Endothelial cell of umbilical vein (primary cell): ENCODE measurements at regions not wholly inside any gene's neighbourhood (a gene's known extent, or its start where the extent isn't known, plus 50 kb on each side); places are given as distances from the start of the nearest gene placed in this dataset.

ENCODE experiments used
- BruUV-seq: library from RNA; stranded (reverse); fragments of 400-500 nt; replicated peaks from 2 replicates; lab custom pipeline; 2021; lab: Mats Ljungman, UMichigan
- CTCF ChIA-PET: fragments of 300-600, 350-600 bp; sonication (Branson Sonifier 250); formaldehyde crosslinking; loops from one replicate; lab custom pipeline; 2021; ENCODE audit warnings: antibody characterized with exemption, inconsistent platforms; lab: Charles Lee
- POLR2A ChIA-PET: fragments of 300-600, 350-600 bp; sonication (Branson Sonifier 250); formaldehyde crosslinking; loops from one replicate; lab custom pipeline; 2021; ENCODE audit warnings: antibody characterized with exemption, inconsistent platforms; lab: Charles Lee
- DNase-seq: peaks from one replicate; pipeline ENCODE4 v3.0.0-alpha.2; 2011; ENCODE audit warnings: low read depth, low spot score
- FAIRE-seq: peaks from 2 replicates; lab custom pipeline; 2011; peaks lifted over from hg19 to GRCh38; lab: Jason Lieb, UNC
- H2AFZ ChIP-seq: 2 replicates; pipeline ENCODE4 v1.6.0; 2012; ENCODE audit warnings: low read depth, low read length, control low read depth, inconsistent platforms
- H3K27ac ChIP-seq: 2 replicates; pipeline ENCODE4 v1.5.1; 2011; ENCODE audit warnings: low read depth, mild to moderate bottlenecking, control low read depth, low read length, moderate library complexity; ENCODE audit not compliant: insufficient read depth
- H3K27me3 ChIP-seq, 2 experiments: 2 replicates each; pipeline versions ENCODE4 v1.6.0 to v1.6.1; 2011; ENCODE audit warnings: low read length in 2 of 2, mixed read lengths in 1 of 2; ENCODE audit not compliant: control insufficient read depth in 2 of 2, insufficient read depth in 2 of 2
- H3K36me3 ChIP-seq, 2 experiments: 2 replicates in 1 of 2; 3 replicates in 1 of 2; pipeline ENCODE4 v1.5.1; 2011; ENCODE audit warnings: low read length in 2 of 2, mild to moderate bottlenecking in 1 of 2, moderate library complexity in 1 of 2; ENCODE audit not compliant: control insufficient read depth in 2 of 2, insufficient read depth in 2 of 2; ENCODE audit errors: extremely low read depth in 1 of 2
- H3K4me1 ChIP-seq: 3 replicates; pipeline ENCODE4 v1.5.1; 2011; ENCODE audit warnings: mild to moderate bottlenecking, low read length; ENCODE audit not compliant: control insufficient read depth, insufficient read depth; ENCODE audit errors: extremely low read depth
- H3K4me2 ChIP-seq: 2 replicates; pipeline ENCODE4 v1.6.1; 2011; ENCODE audit warnings: low read length, control low read depth, mixed read lengths; ENCODE audit not compliant: insufficient read depth
- H3K4me3 ChIP-seq, 3 experiments: fragments of 200-600 bp in 1 of 3; sonication (generic), shearing (Covaris generic) in 1 of 3; replicated peaks in 1 of 3; 2 replicates each; pipeline ENCODE4 v1.5.1; 2011 to 2016; ENCODE audit warnings: control low read depth in 3 of 3, low read length in 3 of 3, mild to moderate bottlenecking in 2 of 3, inconsistent platforms in 1 of 3, low read depth in 1 of 3, moderate library complexity in 1 of 3; ENCODE audit not compliant: insufficient read depth in 1 of 3
- H3K79me2 ChIP-seq: 2 replicates; pipeline ENCODE4 v1.6.0; 2012; ENCODE audit warnings: low read length, inconsistent platforms; ENCODE audit not compliant: control insufficient read depth, insufficient read depth
- H3K9ac ChIP-seq: replicated peaks from 2 replicates; pipeline ENCODE3; 2011; ENCODE audit warnings: low read length, control low read depth; ENCODE audit not compliant: insufficient read depth; ENCODE audit errors: extremely low read depth
- H3K9me1 ChIP-seq: replicated peaks from 3 replicates; pipeline ENCODE4 v1.6.0; 2011; ENCODE audit warnings: mild to moderate bottlenecking, low read length; ENCODE audit not compliant: control insufficient read depth, insufficient read depth; ENCODE audit errors: extremely low read depth
- H3K9me3 ChIP-seq: replicated peaks from 2 replicates; pipeline ENCODE4 v1.5.1; 2012; ENCODE audit warnings: low read length, inconsistent platforms; ENCODE audit not compliant: control insufficient read depth, insufficient read depth
- H4K20me1 ChIP-seq: replicated peaks from 2 replicates; pipeline ENCODE3; 2011; ENCODE audit warnings: mild to moderate bottlenecking, low read length; ENCODE audit not compliant: control insufficient read depth, insufficient read depth; ENCODE audit errors: extremely low read depth
- CTCF ChIP-seq, 2 donors: IDR thresholded peaks; 1 replicate in 1 of 2; 2 replicates in 1 of 2; pipeline ENCODE4 v1.5.1; 2011; ENCODE audit warnings: low read length in 2 of 2, mild to moderate bottlenecking in 2 of 2, moderate library complexity in 2 of 2, control low read depth in 1 of 2, inconsistent platforms in 1 of 2, low read depth in 1 of 2; ENCODE audit not compliant: insufficient read depth in 1 of 2; ENCODE audit errors: extremely low read depth in 1 of 2
- EZH2 ChIP-seq: IDR thresholded peaks from 2 replicates; pipeline ENCODE4 v1.6.1; 2012; ENCODE audit warnings: borderline replicate concordance, low read depth, mild to moderate bottlenecking, moderate library complexity, low read length, inconsistent platforms; ENCODE audit not compliant: severe bottlenecking
- FOS ChIP-seq: IDR thresholded peaks from 2 replicates; pipeline ENCODE4 v1.6.1; 2011; ENCODE audit warnings: mild to moderate bottlenecking, low read length, moderate library complexity, borderline replicate concordance; ENCODE audit not compliant: insufficient read depth
- GATA2 ChIP-seq: IDR thresholded peaks from 2 replicates; pipeline ENCODE4 v1.7.0; 2011; ENCODE audit warnings: low read depth, mild to moderate bottlenecking, moderate library complexity, mixed read lengths, low read length; ENCODE audit not compliant: insufficient read length, insufficient read depth
- JUN ChIP-seq: IDR thresholded peaks from 2 replicates; pipeline ENCODE4 v1.6.1; 2011; ENCODE audit warnings: borderline replicate concordance, low read depth; ENCODE audit not compliant: insufficient read length, insufficient read depth
- MYC ChIP-seq: IDR thresholded peaks from one replicate; pipeline ENCODE4 v1.6.1; 2011; ENCODE audit warnings: mild to moderate bottlenecking, low read depth, low read length
- POLR2A ChIP-seq: IDR thresholded peaks from 2 replicates; pipeline ENCODE4 v1.6.1; 2012; ENCODE audit warnings: low read depth, mild to moderate bottlenecking, control low read depth, low read length
- POLR2AphosphoS5 ChIP-seq: IDR thresholded peaks from 2 replicates; pipeline ENCODE4 v1.6.1; 2012; ENCODE audit warnings: low read depth, mild to moderate bottlenecking, control low read depth, low read length, moderate library complexity; ENCODE audit not compliant: insufficient read depth
- dilution Hi-C: fragments of 300-500 bp; cut with MboI; formaldehyde crosslinking; loops from one replicate; pipeline ENCODE4 v1.15.0; 2019; ENCODE audit warnings: low sequenced_read_pairs; ENCODE audit not compliant: extremely low pct_ligation_motif_present
- intact Hi-C: fragments of 100-400 bp; cut with micrococcal nuclease; formaldehyde crosslinking; loops from one replicate; pipeline ENCODE4 v1.10.0; 2022
- TF ChIP-seq, protein P1 (sequence below): IDR thresholded peaks from 2 replicates; pipeline ENCODE4 v1.6.1; 2011; ENCODE audit not compliant: insufficient read depth, insufficient read length

DNA sequence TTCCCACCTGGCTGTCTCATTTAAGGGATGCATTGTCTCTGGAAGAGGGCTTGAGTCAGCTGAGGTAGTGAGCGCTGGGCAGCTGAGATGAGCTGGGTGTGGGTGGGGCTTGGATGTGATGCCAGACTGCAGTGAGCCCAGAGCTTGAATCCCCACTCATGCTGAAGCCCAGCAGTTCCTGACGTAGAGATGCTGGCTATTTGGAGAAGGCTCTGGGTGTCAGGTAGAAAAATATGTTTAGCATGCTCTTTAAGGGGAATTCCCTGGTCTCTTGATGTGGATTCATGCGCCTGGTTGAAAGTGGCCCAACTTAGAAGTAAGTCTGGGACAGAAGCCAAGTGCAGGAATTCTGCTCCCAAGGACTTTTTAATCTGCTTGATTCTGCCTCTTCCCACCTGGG is 241.5 kb upstream of the IGFBP3 start:
- ChIA-PET CTCF (no interaction called here), POLR2A (no interaction called here)
- no TSS peak for BruUV-seq
- Histone ChIP-seq H3K4me2 (no peak overlapping the region), H4K20me1 (no peaks in the 10 kb centered on the region), H3K9me1 (no peaks in the 10 kb centered on the region), H3K4me3 (no peak overlapping the region), H3K79me2 (no peaks in the 10 kb centered on the region), H2AFZ (no peak overlapping the region), H3K9ac (no peak overlapping the region), H3K27ac (no peak overlapping the region), H3K9me3 (no peaks in the 10 kb centered on the region), H3K27me3 (no peaks in the 10 kb centered on the region), H3K36me3 (no peaks in the 10 kb centered on the region), H3K4me1 (no peaks in the 10 kb centered on the region)
- intact Hi-C loops = no loop called here
- FAIRE-seq (no peak), DNase-seq (no peak)
- dilution Hi-C loops = no loop called here
- no peak for TF ChIP-seq POLR2AphosphoS5
- no peak for TF ChIP-seq GATA2
- TF ChIP-seq MYC = no peak
- TF ChIP-seq POLR2A = no peak
- TF ChIP-seq JUN = no peak
- TF ChIP-seq, protein P1, sequence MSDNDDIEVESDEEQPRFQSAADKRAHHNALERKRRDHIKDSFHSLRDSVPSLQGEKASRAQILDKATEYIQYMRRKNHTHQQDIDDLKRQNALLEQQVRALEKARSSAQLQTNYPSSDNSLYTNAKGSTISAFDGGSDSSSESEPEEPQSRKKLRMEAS = no peak
- TF ChIP-seq CTCF (IDR thresholded peaks at IDR 0.05; ENCODE audit: extremely low read depth in 1 of 2, insufficient read depth in 1 of 2, low read depth in 1 of 2, low read length in 2 of 2) = no peak
- TF ChIP-seq FOS = no peak
- no peak for TF ChIP-seq EZH2
